ENCODE measurements at regions not wholly inside any gene's neighbourhood (a gene's known extent, or its start where the extent isn't known, plus 50 kb on each side); places are given as distances from the start of the nearest gene placed in this dataset.
"Not testable (repeated sequence)": the region's sequence is repeated elsewhere in the genome, so short reads cannot be mapped to it uniquely, and the experiment has no call there.

GRCh38 chr7:108657140-108657726 lies 87.6 kb downstream of the DNAJB9 start:
- CTCF ChIA-PET; H3K79me2 ChIP-seq (ENCODE audit: control insufficient read depth, insufficient read depth, low read length); H4K20me1 ChIP-seq (ENCODE audit: control insufficient read depth, insufficient read depth); RAD21 ChIA-PET (ENCODE audit: unreplicated experiment); H3K36me3 ChIP-seq (ENCODE audit: control insufficient read depth in 2 of 2, insufficient read depth in 2 of 2, low read length in 1 of 2); H3K4me1 ChIP-seq (ENCODE audit: control insufficient read depth, insufficient read depth, low read length); BruUV-seq (replicated peaks); H3K4me3 ChIP-seq; H3K27me3 ChIP-seq (replicated peaks in 1 of 2; ENCODE audit: control insufficient read depth in 2 of 2, insufficient read depth in 2 of 2, low read length in 1 of 2); H2AFZ ChIP-seq (ENCODE audit: control insufficient read depth, low read depth, low read length); POLR2A ChIA-PET; FAIRE-seq; intact Hi-C loops (cut with micrococcal nuclease; ENCODE audit: unreplicated experiment); DNase-seq (ENCODE audit: low read depth, low spot score); H3K4me2 ChIP-seq (ENCODE audit: control insufficient read depth, insufficient read depth); H3K9ac ChIP-seq (ENCODE audit: control insufficient read depth, insufficient read depth, low read length); in situ Hi-C loops (cut with MboI); ATAC-seq; SMC1A ChIA-PET (ENCODE audit: uncharacterized antibody, unreplicated experiment); H3K27ac ChIP-seq (ENCODE audit: control insufficient read depth, insufficient read depth); H3K9me3 ChIP-seq (replicated peaks; ENCODE audit: control insufficient read depth, insufficient read depth, low read length): not testable (repeated sequence)
- 63% methylated on average over 15 of the region's 37 CpGs for WGBS (ENCODE audit: insufficient coverage, insufficient replicate concordance, low lambda C conversion rate, missing lambda C conversion rate)

- H3K4me2 ChIP-seq (ENCODE audit: control insufficient read depth, insufficient read depth) = no peak overlapping the region
- in situ Hi-C loops (cut with MboI) (no loop called here), intact Hi-C loops (cut with micrococcal nuclease; ENCODE audit: unreplicated experiment) (no loop called here)
- H3K9ac ChIP-seq (ENCODE audit: control insufficient read depth, insufficient read depth, low read length) = no peak overlapping the region
- no peaks in the 10 kb centered on the region for H4K20me1 ChIP-seq (ENCODE audit: control insufficient read depth, insufficient read depth)
- H3K27me3 ChIP-seq (replicated peaks in 1 of 2; ENCODE audit: control insufficient read depth in 2 of 2, insufficient read depth in 2 of 2, low read length in 1 of 2) = no peaks in the 10 kb centered on the region; a peak in 1 of 4 replicates
- H3K79me2 ChIP-seq (ENCODE audit: control insufficient read depth, insufficient read depth, low read length) = no peaks in the 10 kb centered on the region
- H3K4me1 ChIP-seq (ENCODE audit: control insufficient read depth, insufficient read depth, low read length) = no peaks in the 10 kb centered on the region
- H3K27ac ChIP-seq (ENCODE audit: control insufficient read depth, insufficient read depth) = no peak overlapping the region
- WGBS (ENCODE audit: insufficient coverage, insufficient replicate concordance, low lambda C conversion rate, missing lambda C conversion rate) = 11% methylated on average over 3 of the region's 3 CpGs
- BruUV-seq (replicated peaks) = no TSS peak
- RAD21 ChIA-PET (ENCODE audit: unreplicated experiment) = no interaction called here
- no peak overlapping the region for H3K4me3 ChIP-seq
- H3K9me3 ChIP-seq (replicated peaks; ENCODE audit: control insufficient read depth, insufficient read depth, low read length) = no peaks in the 10 kb centered on the region
- CTCF ChIA-PET = interaction anchor here (1.0 kb wide), 1 partner anchor 57 kb away, joined by 3 read pairs; no protein-coding TSS in a partner anchor
- FAIRE-seq = no peak
- H2AFZ ChIP-seq (ENCODE audit: control insufficient read depth, low read depth, low read length) = no peak overlapping the region
- SMC1A ChIA-PET (ENCODE audit: uncharacterized antibody, unreplicated experiment) = no interaction called here
- ATAC-seq = no peak
- DNase-seq (ENCODE audit: low read depth, low spot score) = no peak
- POLR2A ChIA-PET = no interaction called here
- no peaks in the 10 kb centered on the region for H3K36me3 ChIP-seq (ENCODE audit: control insufficient read depth in 2 of 2, insufficient read depth in 2 of 2, low read length in 1 of 2)
- TF ChIP-seq EGR1 (IDR thresholded peaks at IDR 0.05; ENCODE audit: borderline replicate concordance in 1 of 2, low read depth in 2 of 2, low read length in 2 of 2) (no peak), LARP7 (IDR thresholded peaks at IDR 0.05) (no peak), REST (IDR thresholded peaks at IDR 0.05; ENCODE audit: low read depth, low read length) (no peak), IKZF2 (IDR thresholded peaks at IDR 0.05) (no peak), SUZ12 (IDR thresholded peaks at IDR 0.05; ENCODE audit: unreplicated experiment) (no peak), MXI1 (IDR thresholded peaks at IDR 0.05; ENCODE audit: low read depth, low read length) (no peak), E2F8 (IDR thresholded peaks at IDR 0.05; ENCODE audit: low read depth, partially characterized antibody) (no peak), TCF12 (IDR thresholded peaks at IDR 0.05; ENCODE audit: low read depth, low read length) (no peak), SP1 (IDR thresholded peaks at IDR 0.05; ENCODE audit: low read depth, low read length) (no peak), MYB (IDR thresholded peaks at IDR 0.05; ENCODE audit: borderline replicate concordance, low read depth, low read length) (no peak), BHLHE40 (IDR thresholded peaks at IDR 0.05; ENCODE audit: borderline replicate concordance in 1 of 2, low read depth in 2 of 2, low read length in 1 of 2) (no peak)
Measured at GRCh38 chr7:108659261-108659660, 89.6 kb downstream of the DNAJB9 start.
